Hepatic stellate cell (primary cell): ENCODE measurements at regions not wholly inside any gene's neighbourhood (a gene's known extent, or its start where the extent isn't known, plus 50 kb on each side); places are given as distances from the start of the nearest gene placed in this dataset.

Experiments used
- DNase-seq: peaks from one replicate; pipeline ENCODE4 v3.0.0; 2011; ENCODE audit warnings: low spot score

GRCh38 chr17:14886200-14886739 is 378.9 kb downstream of the PMP22 start:
- no peak for DNase-seq

GRCh38 chr17:14882131-14882530 is 383.0 kb downstream of the PMP22 start:
- DNase-seq, result no peak

GRCh38 chr17:14875557-14876412 is 389.3 kb downstream of the PMP22 start:
- no peak for DNase-seq

GRCh38 chr17:14873996-14874395 is 391.1 kb downstream of the PMP22 start:
- no peak for DNase-seq

GRCh38 chr17:14873540-14873939 is 391.6 kb downstream of the PMP22 start:
- no peak for DNase-seq

GRCh38 chr17:14871921-14872320 is 393.2 kb downstream of the PMP22 start:
- peak; percentile 4 for DNase-seq

- DNase-seq, result no peak
These were observed 398.9 kb downstream of the PMP22 start for GRCh38 chr17:14866266-14866665.

GRCh38 chr17:14864127-14864526 is 401.0 kb downstream of the PMP22 start:
- DNase-seq, result no peak

- DNase-seq, result no peak
These were observed 405.6 kb downstream of the PMP22 start for GRCh38 chr17:14859542-14859941.

GRCh38 chr17:14856176-14856575 is 408.9 kb downstream of the PMP22 start:
- no peak for DNase-seq

GRCh38 chr17:14854691-14855090 is 410.4 kb downstream of the PMP22 start:
- no peak for DNase-seq

- peak; percentile 14 for DNase-seq
These were observed 419.4 kb downstream of the PMP22 start for GRCh38 chr17:14845591-14846281.

- DNase-seq, result no peak
These were observed 421.9 kb downstream of the PMP22 start for GRCh38 chr17:14843086-14843795.

GRCh38 chr17:14840616-14841231 is 424.4 kb downstream of the PMP22 start:
- DNase-seq, result peak; percentile 55

- DNase-seq, result no peak
These were observed 426.6 kb downstream of the PMP22 start for GRCh38 chr17:14838567-14838966.

- peak; percentile 34 for DNase-seq
These were observed 431.8 kb downstream of the PMP22 start for GRCh38 chr17:14833201-14833785.

- DNase-seq, result no peak
These were observed 433.6 kb downstream of the PMP22 start for GRCh38 chr17:14831491-14831890.

GRCh38 chr17:14827396-14827919 is 437.7 kb downstream of the PMP22 start:
- DNase-seq, result no peak

- no peak for DNase-seq
These were observed 438.8 kb downstream of the PMP22 start for GRCh38 chr17:14826358-14826757.

GRCh38 chr17:14818469-14818868 is 446.7 kb downstream of the PMP22 start:
- DNase-seq, result no peak

GRCh38 chr17:14815079-14815478 is 450.0 kb downstream of the PMP22 start:
- no peak for DNase-seq
